HG03342 (cell line): ENCODE measurements at regions not wholly inside any gene's neighbourhood (a gene's known extent, or its start where the extent isn't known, plus 50 kb on each side); places are given as distances from the start of the nearest gene placed in this dataset.
"Not testable (repeated sequence)": the region's sequence is repeated elsewhere in the genome, so short reads cannot be mapped to it uniquely, and the experiment has no call there.

ENCODE experiments used
- ATAC-seq: cut with Tn5 transposase; IDR thresholded peaks from one replicate; pipeline ENCODE4 v1.9.1; 2021; ENCODE audit warnings: mild to moderate bottlenecking, moderate library complexity; ENCODE audit not compliant: unreplicated experiment

DNA sequence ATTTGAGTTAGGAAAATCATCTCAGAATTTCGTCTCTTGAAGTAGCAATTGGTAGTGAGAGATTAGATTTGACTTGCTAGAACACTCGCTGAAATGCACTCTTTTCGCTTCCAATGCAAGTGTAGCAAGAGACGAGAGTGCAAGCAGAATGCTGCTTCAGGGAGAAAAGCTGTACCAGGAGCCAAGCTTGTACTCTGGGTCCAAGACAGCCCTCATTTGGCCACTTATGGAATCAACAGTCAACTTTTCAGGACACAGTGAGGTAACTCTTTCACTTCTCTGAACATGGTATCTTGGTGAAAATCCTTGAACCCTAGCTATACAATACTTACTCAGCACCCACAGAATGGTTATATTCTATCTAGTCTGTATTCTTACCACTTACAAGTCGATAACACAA, 107.6 kb upstream of the TERB2 start:
- ATAC-seq, result not testable (repeated sequence)

DNA sequence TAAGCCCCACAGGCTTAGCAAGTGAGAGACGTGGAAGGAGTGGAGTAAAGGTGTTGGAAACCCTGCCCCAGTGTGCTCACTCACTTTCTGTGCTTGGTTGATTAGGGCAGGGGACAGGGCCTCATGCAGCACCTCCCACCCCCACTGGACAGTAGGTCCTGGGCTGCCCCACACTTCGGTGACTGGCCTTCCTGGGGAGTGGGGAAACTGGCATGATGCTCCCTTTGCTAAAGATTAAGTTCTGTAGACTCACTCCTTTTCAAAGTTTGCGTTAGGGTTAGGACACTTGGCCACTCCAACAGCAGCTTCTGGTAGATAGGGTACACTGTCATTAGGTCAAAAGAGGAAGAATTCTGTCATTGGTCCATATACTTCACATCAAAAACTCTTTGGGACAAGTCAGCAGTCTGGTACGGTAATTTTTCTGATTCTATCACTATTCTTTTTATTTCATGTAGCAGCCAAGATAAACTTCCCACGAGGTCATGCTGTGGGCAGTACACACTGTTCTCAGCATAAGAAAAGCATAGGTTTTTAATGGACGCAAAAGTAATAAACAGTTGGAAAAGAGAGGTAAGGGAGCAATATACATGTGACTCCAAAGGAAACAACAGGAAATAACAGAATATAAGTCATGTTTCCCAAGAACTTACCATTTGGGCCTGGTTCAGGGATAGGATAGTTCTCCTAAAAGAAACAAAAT, 106.6 kb upstream of the TERB2 start:
- not testable (repeated sequence) for ATAC-seq

DNA sequence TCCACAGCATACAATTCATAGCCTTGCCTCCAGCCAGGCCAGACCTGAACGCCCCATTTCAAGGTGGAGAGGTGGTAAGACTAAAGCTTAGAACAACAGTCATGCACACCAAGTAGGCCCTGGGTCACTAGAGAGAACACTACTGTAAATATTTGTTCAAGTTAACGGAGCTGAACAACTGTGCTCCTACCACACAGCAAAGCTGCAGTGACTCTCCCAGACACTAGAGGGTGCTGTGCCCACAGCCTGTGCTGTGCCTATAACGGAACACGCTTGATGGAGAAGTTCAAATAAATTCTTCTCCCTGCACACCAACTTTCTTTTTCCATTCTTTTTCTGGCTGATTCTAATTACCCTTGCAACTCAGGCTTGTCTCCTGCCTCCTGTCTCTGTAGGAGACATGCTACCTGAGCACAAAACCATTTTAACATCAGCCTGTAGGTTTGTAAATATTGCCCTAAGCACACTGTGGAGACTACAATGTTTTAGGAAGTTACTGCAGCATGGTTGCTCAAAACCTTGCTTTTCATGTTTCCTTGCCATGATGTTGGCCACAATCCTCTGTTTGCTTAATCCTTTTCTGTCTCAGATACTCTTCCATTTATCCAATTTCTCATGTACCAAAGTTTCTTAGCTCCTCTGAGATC, 103.1 kb upstream of the TERB2 start:
- not testable (repeated sequence) for ATAC-seq

DNA sequence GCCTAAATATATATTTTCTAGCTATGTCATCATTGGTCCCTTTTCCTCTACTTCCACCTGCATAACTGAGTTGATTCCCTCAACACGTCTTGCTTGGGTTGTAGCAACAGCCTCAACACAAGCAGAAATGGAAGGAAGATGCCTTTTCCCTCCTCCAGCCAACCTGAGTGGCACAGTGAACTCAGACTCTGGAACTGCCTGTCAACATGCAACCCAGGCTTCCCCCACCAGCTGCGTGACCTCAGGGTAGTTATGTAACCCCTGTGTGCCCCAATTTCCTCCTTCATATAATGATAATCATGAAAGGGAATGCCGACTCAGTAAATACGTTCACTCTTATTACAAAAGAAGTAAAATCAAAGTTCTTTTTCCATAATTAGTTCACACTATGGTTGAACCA, 101.8 kb upstream of the TERB2 start:
- not testable (repeated sequence) for ATAC-seq

DNA sequence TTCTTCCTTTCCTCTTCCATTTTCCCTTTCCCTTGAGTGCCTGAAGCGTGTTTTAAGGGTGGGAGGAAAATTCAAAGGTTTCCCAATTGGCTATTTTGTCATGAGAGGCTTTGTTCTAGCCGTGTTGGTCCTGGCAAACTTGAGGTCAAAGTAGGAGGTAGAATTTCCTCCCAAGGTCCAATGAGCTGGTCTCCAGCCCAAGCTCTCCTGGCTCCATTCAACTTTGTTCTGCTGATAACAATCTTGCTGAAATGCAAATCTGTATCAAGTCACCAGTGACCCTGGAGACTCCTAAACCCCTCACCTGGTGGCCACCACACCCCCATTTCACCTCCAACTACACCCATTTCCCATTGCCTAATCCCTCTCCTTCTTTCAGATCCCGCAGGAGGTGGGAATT, 100.2 kb upstream of the TERB2 start:
- ATAC-seq, result not testable (repeated sequence)

DNA sequence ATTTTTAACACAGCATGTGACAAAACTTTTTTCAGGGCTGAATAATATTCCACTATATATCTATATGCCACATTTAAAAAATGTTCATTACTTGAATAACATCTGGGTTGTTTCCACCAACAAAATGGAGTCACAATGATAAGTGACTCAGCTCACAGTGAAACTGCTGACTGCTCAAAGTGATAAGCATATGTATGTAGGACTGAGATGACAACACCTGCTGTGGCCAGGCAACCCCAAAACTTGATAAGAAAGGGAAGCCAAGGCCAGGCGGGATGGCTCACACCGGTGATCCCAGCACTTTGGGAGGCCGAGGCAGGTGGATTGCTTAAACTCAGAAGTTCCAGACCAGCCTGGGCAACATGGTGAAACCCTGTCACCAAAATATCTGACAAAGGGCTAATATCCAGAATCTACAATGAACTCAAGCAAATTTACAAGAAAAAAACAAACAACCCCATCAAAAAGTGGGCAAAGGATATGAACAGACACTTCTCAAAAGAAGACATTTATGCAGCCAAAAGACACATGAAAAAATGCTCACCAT, 99.2 kb upstream of the TERB2 start:
- not testable (repeated sequence) for ATAC-seq

DNA sequence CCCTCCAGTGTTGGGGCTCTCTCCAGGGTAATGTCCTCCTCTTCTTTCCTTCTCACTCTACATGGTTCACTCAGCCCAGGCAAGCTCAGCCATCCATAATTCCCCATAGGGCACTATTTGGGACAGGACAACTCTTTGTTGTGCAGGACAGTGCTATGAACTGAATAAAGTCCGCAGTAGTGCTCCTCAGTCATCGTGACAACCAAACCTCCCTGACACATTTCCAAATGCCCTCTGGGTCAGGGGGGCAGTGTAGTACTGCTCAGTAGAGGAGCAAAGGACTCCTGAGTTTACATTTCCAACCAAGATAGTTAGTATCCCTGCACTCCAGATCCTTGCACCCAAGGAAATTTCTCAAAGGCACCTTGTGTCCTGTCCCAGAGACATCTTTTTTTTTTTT, 97.4 kb upstream of the TERB2 start:
- ATAC-seq, result not testable (repeated sequence)

DNA sequence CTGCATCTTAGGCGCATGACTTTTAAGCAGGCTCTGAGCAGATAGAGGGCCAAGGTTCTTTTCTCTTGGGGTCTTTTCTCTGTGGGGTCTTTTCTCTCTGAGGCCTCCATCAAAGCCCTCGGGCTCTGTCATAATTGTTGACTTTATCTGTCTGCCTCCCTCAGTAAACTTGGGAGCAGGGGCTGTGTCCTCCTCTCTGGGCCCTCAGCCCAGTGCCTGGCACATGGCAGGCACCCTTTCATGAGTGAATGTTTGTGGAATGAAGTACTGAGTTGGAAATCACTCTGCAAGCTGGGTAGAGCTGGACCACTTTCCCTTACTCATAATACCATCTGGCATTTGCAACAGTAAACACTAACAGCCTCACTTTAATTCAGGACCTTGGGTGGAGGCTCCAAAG, 96.3 kb upstream of the TERB2 start:
- ATAC-seq, result not testable (repeated sequence)

DNA sequence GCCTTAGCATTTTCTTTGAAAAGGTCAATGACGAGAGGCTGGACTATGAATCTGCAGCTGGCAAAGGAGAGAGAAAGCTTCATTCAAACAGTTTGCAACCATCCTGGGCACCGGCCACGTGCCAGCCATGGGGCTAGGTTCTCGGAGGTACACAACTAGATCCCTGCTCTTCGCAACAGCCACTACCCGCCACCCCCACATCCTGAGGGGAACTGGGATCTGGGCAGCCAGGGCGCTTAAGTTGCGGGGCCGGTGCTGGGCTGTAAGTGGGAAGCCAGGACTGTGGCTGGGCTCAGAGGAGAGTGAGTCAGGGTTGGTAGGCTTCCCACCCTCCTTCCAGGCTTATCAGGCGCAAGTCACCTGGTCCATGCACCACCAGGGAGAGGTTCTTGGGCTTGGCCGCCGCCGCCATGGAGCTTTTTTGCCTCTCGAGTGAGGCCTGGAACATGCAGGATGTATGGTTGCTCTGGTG, 95.0 kb upstream of the TERB2 start:
- ATAC-seq, result no peak

DNA sequence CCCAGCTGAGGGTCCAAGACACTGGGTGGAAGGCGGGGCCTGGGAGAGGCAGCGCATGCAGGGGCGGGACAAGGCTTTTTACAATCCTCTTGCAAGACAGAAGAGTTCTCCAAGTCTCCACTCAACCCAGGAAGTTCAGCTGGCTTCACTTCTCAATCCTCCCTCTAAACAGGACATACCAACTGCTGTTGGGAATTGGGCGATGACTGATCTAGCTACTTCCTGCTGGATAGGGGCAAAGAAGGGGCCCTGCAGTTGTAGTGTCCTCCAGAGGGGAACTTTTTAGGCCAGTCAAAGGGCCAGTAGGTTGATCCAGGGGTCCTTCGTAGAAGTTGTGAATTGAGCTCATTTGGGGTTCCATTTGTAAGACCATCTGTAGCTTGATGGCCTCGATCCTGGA, 94.6 kb upstream of the TERB2 start:
- ATAC-seq, result no peak

DNA sequence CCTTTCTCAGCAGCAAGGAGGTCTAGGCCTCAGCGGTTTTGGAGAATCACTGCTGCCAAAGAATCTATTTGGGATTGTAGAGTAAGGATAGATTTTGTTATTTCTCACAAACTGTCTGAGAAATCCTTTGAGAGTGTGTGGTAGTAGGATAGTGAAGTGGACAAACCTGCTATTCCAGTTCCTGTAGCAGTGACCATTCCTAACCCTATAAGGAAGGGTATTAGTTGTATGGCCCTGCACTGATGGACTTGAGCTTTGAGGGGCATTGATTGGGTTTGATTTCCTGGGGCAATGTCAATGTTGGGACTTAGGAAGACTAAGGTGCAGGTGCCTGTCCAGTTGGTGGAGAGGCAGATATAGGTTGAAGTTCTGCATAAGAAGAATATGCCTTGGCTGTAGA, 93.6 kb upstream of the TERB2 start:
- not testable (repeated sequence) for ATAC-seq

DNA sequence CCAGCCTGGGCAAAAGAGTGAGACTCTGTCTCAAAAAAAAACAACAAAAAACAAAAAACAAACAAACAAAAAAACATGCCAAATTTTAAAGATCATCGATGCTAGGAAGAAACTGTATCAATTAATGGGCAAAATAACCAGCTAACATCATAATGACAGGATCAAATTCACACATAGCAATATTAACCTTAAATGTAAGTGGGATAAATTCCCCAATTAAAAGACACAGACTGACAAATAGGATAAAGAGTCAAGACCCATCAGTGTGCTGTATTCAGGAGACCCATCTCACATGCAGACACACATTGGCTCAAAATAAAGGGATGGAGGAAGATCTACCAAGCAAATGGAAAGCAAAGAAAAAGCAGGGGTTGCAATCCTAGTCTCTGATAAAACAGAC, 88.4 kb upstream of the TERB2 start:
- ATAC-seq, result not testable (repeated sequence)

DNA sequence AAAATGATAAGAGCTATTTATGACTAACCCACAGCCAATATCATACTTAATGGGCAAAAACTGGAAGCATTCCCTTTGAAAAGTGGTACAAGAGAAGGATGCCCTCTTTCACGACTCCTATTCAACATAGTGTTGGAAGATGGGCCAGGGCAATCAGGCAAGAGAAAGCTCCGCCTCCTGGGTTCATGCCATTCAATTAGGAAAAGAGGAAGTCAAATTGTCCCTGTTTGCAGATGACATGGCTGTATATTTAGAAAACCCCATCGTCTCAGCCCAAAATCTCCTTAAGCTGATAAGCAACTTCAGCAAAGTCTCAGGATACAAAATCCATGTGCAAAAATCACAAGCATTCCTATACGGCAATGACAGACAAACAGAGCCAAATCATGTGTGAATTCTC, 86.4 kb upstream of the TERB2 start:
- ATAC-seq, result not testable (repeated sequence)

DNA sequence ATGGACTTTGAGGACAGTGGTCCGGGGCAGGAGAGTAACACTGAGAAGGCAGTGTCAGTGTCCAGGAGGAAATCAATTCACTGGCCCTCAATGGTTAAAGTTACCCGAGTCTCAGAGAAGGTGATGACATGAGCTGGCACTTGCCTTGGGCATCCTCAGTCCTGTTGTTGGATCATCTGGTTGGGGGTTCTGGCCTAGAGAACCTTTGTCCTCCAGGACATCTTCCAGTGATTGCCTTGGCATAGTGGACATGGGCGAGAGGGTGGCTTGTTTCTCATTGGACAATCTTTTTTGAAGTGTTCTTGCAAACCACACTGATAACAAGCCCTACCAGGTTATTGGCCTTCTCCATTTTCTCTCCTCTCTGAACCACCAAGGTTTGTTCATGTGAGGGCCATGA, 83.4 kb upstream of the TERB2 start:
- ATAC-seq, result no peak

DNA sequence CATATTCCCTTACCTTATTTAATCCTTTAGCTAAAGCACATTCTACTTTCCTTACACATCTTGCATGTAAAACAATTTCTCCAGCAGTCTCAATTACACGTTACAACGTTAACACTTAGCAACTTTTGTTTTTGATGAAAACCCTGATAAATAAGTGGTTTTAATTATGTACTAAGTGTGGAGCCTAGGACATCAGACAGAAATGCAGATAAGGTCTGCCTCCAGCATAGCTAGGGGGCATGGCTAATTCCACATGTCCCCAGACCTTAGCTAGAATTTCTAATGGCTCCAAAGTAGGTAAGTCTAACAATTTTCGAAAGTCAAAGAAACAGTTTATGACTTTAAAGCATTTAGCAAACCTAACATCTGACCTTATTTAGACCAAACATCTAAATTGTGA, 77.4 kb upstream of the TERB2 start:
- ATAC-seq, result no peak

DNA sequence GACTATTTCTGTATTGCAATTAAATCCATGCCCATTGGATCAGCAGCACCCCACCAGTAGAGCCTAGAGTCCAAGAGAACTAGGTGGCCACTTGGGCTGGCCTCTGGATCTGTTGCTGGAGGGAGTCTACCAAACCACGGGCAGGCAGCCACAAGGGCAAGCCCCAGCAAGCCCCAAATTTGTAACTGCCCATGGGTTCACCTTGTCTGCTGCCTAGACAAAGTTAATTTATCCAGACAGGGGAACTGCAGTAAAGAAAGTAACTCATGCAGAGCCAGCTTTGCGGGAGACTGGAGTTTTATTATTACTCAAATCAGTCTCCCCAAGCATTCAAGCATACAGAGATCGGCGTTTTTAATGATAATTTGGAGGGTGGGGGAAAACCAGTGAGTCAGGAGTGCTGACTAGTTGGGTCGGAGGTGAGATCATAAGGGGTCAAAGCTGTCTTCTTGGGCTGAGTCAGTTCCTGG, 74.0 kb upstream of the TERB2 start:
- ATAC-seq, result peak; percentile 79

DNA sequence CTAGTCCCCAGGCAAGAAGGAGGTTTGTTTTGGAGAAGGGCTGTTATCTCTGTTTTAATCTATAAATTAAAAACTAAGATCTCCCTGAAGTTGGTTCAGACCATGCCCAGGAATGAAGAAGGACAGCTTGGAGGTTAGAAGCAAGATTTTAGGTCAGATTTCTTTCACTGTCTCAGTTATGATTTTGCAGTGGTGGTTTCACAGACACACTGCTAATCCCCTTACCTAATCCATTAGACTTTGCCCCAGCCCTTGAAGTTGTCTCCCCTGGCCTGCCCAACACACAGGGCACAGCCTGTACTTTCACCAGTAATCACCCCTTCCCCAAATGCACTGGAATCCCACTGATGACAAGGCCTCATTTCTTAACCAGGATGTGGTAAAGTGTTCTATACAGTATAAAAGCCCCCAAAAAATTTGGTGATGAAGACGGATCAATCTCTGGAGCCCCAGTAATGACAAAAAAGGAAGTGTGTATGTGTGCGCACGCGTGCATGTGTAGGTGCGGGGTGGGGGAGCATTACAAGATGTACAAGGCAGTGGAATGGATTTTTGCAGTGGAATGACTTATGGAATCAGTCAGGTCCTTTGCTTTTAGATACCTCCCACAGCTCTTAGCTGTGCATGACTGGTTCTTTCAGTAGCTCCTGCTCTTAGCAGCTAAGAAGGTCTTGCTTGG, 73.1 kb upstream of the TERB2 start:
- ATAC-seq, result no peak

DNA sequence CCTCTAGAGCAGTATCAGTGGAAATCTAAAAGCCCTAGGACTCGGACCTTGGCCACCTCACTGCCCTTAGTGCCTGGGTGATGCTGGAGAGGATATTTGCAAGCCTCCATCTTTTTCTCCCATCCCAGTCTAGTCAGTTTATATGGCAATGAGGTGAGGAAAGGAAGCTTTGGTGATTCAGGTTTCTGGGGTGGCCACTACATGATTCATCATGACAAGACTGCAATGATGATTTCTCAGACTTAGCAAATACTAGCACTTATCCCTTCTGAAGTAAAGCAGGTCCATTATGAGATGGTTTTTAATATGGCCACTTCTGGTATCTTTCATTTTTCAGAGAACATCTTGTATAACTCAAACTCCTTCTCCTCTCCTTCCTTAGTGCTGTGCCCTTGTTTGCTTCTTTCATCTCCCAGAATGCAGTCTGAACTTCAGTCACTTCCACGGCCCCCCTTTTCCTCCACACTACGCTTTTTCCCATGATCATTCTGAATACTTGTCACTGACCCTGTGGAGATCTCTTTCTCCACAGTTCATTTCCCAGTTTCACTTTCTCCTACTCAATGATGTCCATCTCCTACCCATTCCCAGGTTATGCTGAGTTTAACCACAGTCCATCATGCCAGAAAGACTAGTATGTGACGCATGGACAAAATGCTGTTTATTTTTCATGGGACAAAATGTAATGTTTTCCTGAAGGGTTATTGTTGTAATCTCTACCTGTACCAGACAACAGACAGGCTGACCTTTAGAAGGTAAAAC, 57.4 kb upstream of the TERB2 start:
- not testable (repeated sequence) for ATAC-seq

DNA sequence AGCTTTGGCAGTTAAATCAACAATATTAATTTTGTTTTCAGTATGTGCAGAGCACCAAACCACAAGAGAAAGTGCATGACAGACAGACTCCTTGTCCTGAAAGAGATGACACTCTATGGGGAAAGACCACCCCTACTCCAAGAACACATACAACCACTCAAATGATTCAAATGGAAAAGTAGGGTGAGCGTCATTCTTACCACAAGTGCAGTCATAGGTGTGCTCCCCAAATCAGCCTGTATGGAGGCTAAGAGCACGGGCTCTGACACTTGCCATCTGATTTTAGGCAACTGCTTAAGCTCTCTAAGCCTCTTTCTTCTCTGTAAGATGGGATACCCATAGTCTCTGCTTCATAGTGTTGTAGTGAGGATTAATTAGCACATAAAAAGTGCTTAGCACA, 56.7 kb upstream of the TERB2 start:
- ATAC-seq, result not testable (repeated sequence)

DNA sequence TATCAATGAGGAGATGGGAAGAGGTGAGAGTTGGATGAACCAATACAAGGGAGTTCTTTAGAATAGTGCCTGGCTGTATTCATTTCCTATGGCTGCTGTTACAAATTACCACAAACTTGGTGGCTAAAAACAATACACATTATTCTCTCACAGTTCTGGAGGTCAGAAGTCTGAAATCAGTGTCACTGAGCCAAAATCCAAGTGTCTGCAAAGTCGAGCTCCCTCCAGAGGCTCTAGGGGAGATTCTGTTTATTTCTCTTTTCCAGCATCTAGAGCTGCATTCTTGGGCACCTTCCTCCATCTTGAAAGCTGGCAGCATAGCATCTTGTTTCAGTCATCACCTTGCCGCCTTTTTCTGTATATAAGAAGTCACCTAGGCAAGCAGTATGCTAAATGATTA, 55.7 kb upstream of the TERB2 start:
- ATAC-seq, result not testable (repeated sequence)

DNA sequence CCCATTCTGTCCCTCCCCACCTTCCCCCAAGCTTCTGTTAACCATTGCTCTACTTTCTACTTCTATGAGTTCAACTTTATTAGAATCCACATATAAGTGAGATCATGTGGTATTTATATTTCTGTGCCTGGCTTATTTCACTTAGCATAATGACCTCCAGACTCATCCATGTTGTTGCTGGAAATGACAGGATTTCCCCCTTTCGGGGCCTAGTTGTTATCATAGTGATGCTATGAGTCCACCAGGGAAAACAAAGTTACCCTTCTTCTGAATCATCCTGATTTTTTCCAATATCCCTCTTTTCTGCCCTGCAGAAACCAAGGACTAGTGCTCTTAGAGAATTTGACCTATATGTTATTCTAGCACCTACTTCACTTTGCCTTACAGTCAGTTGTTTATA, 53.2 kb upstream of the TERB2 start:
- ATAC-seq, result not testable (repeated sequence)
